Esophagus (tissue), 2 donors: ENCODE measurements at regions not wholly inside any gene's neighbourhood (a gene's known extent, or its start where the extent isn't known, plus 50 kb on each side); places are given as distances from the start of the nearest gene placed in this dataset.

Source experiments
- H3K27ac ChIP-seq, 2 donors: one replicate each; pipeline ENCODE4 v1.5.1; 2013; ENCODE audit warnings: low read depth in 2 of 2, mild to moderate bottlenecking in 2 of 2, inconsistent platforms in 1 of 2, low read length in 1 of 2, moderate library complexity in 1 of 2
- H3K27me3 ChIP-seq, 2 donors: one replicate each; pipeline ENCODE4 v1.6.1; 2013; ENCODE audit warnings: low read length in 2 of 2, control low read depth in 1 of 2, mild to moderate bottlenecking in 1 of 2; ENCODE audit not compliant: insufficient read depth in 2 of 2, control insufficient read depth in 1 of 2
- H3K36me3 ChIP-seq, 2 donors: one replicate each; pipeline ENCODE4 v1.6.1; 2013; ENCODE audit warnings: low read length in 1 of 2; ENCODE audit not compliant: control insufficient read depth in 2 of 2, insufficient read depth in 2 of 2
- H3K4me1 ChIP-seq, 2 donors: one replicate each; pipeline ENCODE4 v1.6.1; 2013; ENCODE audit warnings: low read length in 1 of 2; ENCODE audit not compliant: control insufficient read depth in 2 of 2, insufficient read depth in 2 of 2
- H3K4me3 ChIP-seq, 2 donors: one replicate each; pipeline ENCODE4 v1.5.1; 2013; ENCODE audit warnings: low read length in 2 of 2, mild to moderate bottlenecking in 2 of 2, low read depth in 1 of 2, moderate library complexity in 1 of 2
- H3K9me3 ChIP-seq, 2 donors: one replicate each; pipeline ENCODE4 v1.6.1; 2013; ENCODE audit warnings: mild to moderate bottlenecking in 2 of 2, low read depth in 1 of 2, low read length in 1 of 2, moderate library complexity in 1 of 2; ENCODE audit not compliant: control insufficient read depth in 2 of 2, insufficient read depth in 1 of 2
- WGBS, 2 donors: extraction: QIAGEN DNeasy Blood & Tissue Kit; methylation state at CpG; one replicate each; pipeline ENCODE4 v1.1.7; 2013; 5-methylcytosine and 5-hydroxymethylcytosine counted together
- donor health status: healthy with polysubstance abuse.
- donor health status: Bipolar disorder and iron deficiency.

- Histone ChIP-seq H3K27ac (no peak overlapping the region), H3K36me3 (no peaks in the 10 kb centered on the region), H3K4me1 (no peaks in the 10 kb centered on the region), H3K4me3 (no peak overlapping the region), H3K27me3 (no peaks in the 10 kb centered on the region), H3K9me3 (no peaks in the 10 kb centered on the region)
- WGBS, 2 donors = 67 to 84% methylated on average over 2 of the region's 2 CpGs
These were observed 415.7 kb upstream of the THBS1 start for GRCh38 chr15:39165020-39165706.

DNA sequence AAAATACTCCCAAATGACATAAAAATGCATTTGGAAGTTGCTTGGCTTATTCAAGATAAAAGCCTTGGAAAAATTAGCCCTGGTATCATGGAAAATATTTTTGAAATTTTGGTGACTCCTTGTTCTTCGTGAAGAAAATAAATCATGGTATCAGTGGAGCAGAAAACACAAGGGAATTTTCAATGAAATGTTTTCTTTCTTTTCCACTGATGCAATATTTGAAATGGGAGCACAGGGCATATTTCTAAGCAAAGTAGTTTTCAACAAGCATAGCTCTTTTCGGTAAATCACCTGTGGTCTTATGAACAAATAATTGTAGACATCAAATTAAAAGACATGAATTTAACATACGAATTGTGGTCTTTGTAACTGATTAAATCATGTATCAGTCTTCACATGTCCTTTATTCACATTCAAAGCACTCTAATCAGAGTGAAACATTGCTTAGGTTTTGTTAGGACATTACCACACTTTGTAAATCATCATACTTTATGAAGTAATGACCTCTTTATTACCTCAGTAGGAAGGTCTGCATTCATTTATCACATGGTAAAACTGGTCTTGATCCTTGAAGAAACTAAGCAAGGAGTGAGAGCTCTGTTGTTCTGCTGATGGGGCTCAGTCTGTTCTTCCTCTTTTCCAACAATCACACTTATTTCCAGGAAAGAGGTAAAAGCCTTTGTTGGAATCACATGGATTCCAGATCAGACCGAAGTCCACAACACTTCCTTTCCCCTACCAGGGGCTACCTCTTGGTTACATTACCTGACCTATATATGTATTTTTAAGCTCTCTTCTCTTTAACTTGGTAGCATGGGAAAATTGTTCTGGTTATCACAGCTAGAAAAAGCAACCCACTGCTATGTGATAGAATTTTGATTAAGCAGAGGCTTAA is 413.5 kb upstream of the THBS1 start:
- Histone ChIP-seq H3K36me3 (no peaks in the 10 kb centered on the region), H3K27me3 (no peaks in the 10 kb centered on the region), H3K9me3 (no peaks in the 10 kb centered on the region), H3K4me1 (no peaks in the 10 kb centered on the region), H3K27ac (no peak overlapping the region), H3K4me3 (no peak overlapping the region)
- 63 to 70% methylated on average over 4 of the region's 4 CpGs for WGBS, 2 donors

DNA sequence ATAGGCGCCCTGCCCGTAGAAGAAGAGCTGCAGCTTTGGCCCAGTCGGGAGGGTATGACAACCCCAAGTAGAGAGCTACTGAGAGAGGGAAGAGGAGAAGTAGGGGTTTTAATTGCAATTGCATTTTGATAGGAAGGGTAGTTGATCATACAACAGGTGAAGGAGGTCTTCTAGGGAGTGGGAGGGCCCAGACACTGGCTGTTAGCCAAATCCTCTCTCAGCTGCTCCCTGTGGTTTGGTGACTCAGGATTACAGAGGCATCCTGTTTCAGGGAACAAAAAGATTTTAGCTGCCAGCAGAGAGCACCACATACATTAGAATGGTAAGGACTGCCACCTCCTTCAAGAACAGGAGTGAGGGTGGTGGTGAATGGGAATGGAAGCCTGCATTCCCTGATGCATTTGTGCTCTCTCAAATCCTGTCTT is 408.9 kb upstream of the THBS1 start:
- no peaks in the 10 kb centered on the region for H3K9me3 ChIP-seq
- H3K27me3 ChIP-seq = no peaks in the 10 kb centered on the region
- peaks cover 0 to 3% of the 10 kb centered on the region in 2 donors for H3K4me1 ChIP-seq
- H3K4me3 ChIP-seq = no peak overlapping the region
- 86 to 88% methylated on average over 3 of the region's 3 CpGs for WGBS, 2 donors
- H3K36me3 ChIP-seq = no peaks in the 10 kb centered on the region
- H3K27ac ChIP-seq = no peak overlapping the region

DNA sequence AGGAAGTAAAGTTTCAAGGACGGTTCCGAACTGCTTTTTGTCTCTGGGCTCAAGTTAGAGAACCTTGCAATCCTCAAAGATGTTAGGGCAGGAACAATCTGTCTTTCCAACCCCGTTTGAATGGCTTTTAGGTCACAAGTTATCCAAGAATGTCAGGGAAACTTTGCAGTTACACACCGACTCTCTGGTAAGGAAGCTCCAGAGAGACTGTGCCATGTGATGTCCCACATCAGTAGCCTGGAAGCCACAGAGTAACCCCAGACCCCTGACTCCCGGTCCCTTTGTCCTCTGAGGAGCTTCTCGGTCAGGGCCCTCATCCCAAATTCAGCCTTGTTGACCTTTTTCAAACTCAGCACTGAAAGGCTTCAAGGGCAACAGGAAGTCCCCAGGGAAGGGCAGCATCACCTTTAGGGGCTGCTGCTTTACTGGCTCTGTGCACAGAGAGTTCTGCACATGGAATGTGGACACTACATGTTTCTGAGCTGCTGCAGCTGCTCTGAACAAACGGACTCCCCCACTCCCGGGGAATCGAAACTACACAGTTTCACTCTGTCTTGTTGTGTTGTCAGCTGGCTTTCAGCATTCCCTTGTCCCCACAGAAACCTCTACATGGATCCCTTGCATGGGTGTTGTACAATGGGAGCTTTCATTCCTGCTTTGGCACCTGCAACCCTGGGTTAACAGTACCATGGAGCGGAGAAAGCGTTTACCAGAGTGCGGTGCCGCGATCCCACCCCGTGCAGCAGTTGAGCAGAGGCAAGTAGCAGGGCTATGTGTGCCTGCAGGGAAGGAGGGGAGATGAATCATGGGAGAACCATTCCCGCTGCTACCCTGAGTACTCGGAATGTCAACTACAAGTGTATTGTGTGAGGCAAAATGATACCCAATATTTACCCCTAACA is 408.2 kb upstream of the THBS1 start:
- WGBS, 2 donors = 63 to 67% methylated on average over 17 of the region's 17 CpGs
- H3K27ac ChIP-seq = peak overlapping the region in 1 of 2 donors; percentile 35
- no peak overlapping the region for H3K4me3 ChIP-seq
- H3K4me1 ChIP-seq = peaks cover 0 to 3% of the 10 kb centered on the region in 2 donors
- H3K27me3 ChIP-seq = no peaks in the 10 kb centered on the region
- H3K9me3 ChIP-seq = no peaks in the 10 kb centered on the region
- no peaks in the 10 kb centered on the region for H3K36me3 ChIP-seq

GRCh38 chr15:39173426-39173825 is 407.5 kb upstream of the THBS1 start:
- Histone ChIP-seq H3K4me1 (peaks cover 0 to 5% of the 10 kb centered on the region in 2 donors), H3K4me3 (no peak overlapping the region), H3K27ac (no peak overlapping the region), H3K36me3 (no peaks in the 10 kb centered on the region), H3K9me3 (no peaks in the 10 kb centered on the region), H3K27me3 (no peaks in the 10 kb centered on the region)
- 91 to 92% methylated on average over 4 of the region's 4 CpGs for WGBS, 2 donors

GRCh38 chr15:39174332-39174731 is 406.5 kb upstream of the THBS1 start:
- Histone ChIP-seq H3K9me3 (no peaks in the 10 kb centered on the region), H3K36me3 (no peaks in the 10 kb centered on the region), H3K27me3 (no peaks in the 10 kb centered on the region), H3K4me3 (no peak overlapping the region), H3K27ac (no peak overlapping the region), H3K4me1 (peaks cover 0 to 8% of the 10 kb centered on the region in 2 donors)
- 96 to 97% methylated on average over 1 of the region's 1 CpG for WGBS, 2 donors

DNA sequence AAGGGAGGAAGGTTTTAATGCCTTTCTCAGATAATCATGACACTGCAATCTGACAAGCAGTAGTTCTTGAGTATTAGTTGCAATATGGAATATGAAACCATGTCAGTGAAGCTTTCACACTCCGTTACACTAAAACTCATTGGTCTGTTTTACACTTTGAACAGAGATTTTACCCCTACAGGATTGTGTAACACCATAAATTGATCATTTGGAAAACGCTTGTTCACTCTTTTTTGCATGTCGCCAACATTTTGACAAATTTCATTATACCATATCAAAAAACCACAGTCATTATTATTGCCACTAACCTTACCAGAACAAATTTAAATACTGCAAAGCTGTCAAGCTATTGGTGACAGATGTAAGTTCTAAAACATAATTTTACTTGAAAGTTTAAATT is 404.8 kb upstream of the THBS1 start:
- Histone ChIP-seq H3K4me1 (peaks cover 0 to 8% of the 10 kb centered on the region in 2 donors), H3K9me3 (no peaks in the 10 kb centered on the region), H3K27me3 (no peaks in the 10 kb centered on the region), H3K27ac (no peak overlapping the region), H3K36me3 (no peaks in the 10 kb centered on the region), H3K4me3 (no peak overlapping the region)
- WGBS, 2 donors = 93 to 94% methylated on average over 3 of the region's 3 CpGs

- Histone ChIP-seq H3K27ac (peak overlapping the region; percentile 22 to 73), H3K27me3 (no peaks in the 10 kb centered on the region), H3K4me3 (no peak overlapping the region), H3K9me3 (no peaks in the 10 kb centered on the region), H3K4me1 (peaks cover 0 to 8% of the 10 kb centered on the region in 2 donors), H3K36me3 (no peaks in the 10 kb centered on the region)
- 52 to 64% methylated on average over 4 of the region's 4 CpGs for WGBS, 2 donors
These were observed 403.3 kb upstream of the THBS1 start for GRCh38 chr15:39177561-39177960.

DNA sequence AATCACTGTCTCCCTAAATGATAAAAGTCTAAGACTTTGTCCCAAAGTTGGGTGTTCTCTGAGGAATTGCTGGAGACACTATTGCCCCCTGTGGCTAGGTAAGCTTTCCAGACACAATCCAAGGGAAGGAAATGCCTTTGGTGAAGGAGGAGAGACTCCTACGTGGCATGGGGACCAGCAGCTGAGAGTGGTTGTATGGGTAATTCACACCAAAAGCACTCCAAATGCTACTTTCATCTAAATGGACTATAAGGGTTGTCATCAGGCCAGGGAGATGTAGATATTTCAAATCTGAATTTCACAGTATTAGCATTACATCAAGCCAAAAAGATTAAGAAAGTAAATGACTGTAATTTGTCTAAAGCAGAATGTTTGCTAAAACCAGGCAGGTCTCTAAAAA is 400.8 kb upstream of the THBS1 start:
- peaks cover 0 to 6% of the 10 kb centered on the region in 2 donors for H3K4me1 ChIP-seq
- H3K36me3 ChIP-seq = no peaks in the 10 kb centered on the region
- H3K9me3 ChIP-seq = no peaks in the 10 kb centered on the region
- no peaks in the 10 kb centered on the region for H3K27me3 ChIP-seq
- no peak overlapping the region for H3K27ac ChIP-seq
- H3K4me3 ChIP-seq = no peak overlapping the region
- 72% methylated on average over 1 of the region's 1 CpG for WGBS, 2 donors
